Eye (tissue), 1 donor: ENCODE measurements at regions not wholly inside any gene's neighbourhood (a gene's known extent, or its start where the extent isn't known, plus 50 kb on each side); places are given as distances from the start of the nearest gene placed in this dataset.
A peak's percentile ranks its signal among the peaks of the same experiment; 100 is the strongest.

Experiments used
- DNase-seq: peaks from one replicate; pipeline ENCODE4 v3.0.0-alpha.2; 2015

DNA sequence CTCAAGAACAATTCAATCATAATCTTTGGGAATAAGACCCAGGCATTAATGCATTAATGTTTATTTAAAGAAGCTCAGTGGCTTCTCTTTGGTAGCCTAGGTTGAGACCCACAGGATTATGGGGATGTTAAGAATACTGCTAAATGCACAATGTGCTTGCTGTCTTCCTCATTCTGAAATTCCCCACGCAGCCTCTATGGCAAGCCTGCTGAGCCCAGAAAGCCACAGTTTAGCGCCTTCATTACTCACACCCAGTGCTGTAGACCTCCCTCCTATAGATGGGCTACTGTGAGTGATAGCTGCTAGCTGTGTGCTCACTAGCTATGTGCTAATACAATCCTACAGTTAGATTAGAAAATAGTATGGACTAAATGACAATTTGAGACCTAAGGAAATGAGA is 90.6 kb downstream of the TNFSF13B start:
- DNase-seq = peak; percentile 24

- DNase-seq = peak; percentile 69
These were observed 92.3 kb downstream of the TNFSF13B start for GRCh38 chr13:108361769-108362168.

DNA sequence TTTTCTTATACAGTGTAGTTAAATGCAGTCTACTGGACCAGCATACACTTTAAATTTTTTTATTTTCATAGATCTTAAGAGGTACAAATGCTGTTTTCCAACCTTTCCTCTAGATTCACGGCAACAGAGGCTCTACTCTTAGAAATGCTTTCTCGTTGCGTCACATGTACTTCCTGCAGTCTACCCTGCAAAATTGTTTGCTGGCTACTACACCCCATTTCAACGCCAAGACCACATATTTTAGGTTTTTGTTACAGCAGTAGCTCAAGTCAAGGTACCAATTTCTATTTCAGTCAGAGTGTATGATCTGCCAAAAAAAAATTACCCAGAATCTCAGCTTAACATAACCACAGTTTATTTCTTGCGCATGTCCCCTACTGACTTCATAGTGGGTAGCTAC is 94.1 kb downstream of the TNFSF13B start:
- DNase-seq = no peak

DNA sequence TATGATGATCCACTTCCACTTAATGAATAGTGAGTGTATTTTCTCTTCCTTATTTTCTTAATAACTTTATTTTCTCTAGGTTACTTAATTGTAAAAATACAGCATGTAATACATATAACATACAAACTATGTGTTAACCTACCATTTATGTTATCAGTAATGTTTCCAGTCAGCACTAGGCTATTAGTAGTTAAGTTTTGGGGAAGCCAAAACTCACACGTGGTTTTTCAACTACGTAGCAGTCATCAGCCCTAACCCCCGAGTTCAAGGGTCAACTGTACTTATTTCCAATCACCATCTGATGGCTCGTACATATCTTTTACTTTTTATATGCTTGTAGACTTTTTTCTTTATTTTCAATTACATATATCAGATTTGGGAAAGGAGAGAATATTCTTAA is 95.7 kb downstream of the TNFSF13B start:
- no peak for DNase-seq

DNA sequence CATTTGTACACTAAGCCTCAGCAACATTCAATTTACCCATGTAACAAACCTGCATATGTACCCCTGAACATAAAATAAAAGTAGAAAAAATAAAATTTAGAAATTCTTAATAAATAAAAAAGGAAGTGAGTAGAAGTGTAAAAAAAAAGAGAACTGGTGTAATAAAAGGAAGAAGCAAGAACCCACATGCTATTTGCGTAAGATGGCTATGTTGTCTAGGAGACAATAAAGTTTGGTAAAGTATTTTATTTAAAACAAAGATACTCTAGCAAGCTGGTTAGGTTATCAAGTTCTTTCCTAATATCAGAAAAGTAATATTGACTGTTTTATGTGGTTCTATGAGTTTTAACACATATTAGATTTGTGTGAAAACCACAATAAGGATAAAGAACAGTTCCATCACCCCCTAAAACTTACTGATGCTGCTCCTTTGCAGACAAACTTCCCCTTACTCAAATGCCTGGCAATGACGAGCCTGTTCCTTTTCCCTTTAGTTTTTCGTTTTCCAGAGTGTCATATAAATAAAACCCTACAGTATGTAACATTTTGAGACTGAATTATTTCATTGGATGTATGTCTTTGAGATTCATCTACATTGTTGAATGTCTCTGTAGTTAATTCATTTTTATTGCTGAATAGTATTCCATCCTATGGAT is 98.9 kb downstream of the TNFSF13B start:
- no peak for DNase-seq

DNA sequence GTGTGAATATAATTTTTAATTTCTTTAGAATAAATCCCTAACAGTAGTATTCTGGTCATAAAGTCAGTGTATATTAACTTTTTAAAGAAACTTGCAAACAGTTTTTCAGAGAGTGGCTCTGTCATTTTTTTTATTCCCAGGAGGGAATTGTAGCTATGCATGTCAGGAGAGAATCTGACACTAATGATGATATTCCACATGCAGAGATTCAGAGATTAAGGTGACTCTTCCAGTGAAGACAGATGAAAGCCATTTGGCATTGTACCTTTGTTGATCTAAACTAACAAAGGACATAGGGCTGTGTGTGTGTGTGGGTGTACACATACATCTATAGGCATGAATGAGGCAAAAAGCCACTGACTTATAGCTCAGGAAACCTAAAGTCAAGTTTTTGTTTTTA is 99.9 kb downstream of the TNFSF13B start:
- no peak for DNase-seq

- DNase-seq = no peak
These were observed 105.5 kb downstream of the TNFSF13B start for GRCh38 chr13:108375034-108375433.

DNA sequence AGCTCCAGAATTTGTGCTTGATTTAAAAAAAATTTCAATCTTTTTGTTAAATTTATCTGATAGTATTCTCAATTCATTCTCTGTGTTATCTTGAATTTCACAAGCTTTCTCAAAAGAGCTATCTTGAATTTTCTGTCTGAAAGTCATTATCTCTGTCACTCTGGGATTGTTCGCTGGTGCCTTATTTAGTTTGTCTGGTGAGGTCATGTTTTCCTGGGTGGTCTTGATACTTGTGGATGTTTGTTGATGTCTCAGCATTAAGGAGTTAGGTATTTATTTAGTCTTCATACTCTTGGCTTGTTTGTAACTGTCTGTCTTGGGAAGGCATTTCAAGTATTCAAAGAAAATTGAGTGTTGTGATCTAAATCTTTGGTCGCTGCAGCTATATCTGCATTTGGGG is 106.3 kb downstream of the TNFSF13B start:
- no peak for DNase-seq

- DNase-seq = no peak
These were observed 106.8 kb downstream of the TNFSF13B start for GRCh38 chr13:108376308-108376707.

- DNase-seq = no peak
These were observed 108.2 kb downstream of the TNFSF13B start for GRCh38 chr13:108377646-108378206.

DNA sequence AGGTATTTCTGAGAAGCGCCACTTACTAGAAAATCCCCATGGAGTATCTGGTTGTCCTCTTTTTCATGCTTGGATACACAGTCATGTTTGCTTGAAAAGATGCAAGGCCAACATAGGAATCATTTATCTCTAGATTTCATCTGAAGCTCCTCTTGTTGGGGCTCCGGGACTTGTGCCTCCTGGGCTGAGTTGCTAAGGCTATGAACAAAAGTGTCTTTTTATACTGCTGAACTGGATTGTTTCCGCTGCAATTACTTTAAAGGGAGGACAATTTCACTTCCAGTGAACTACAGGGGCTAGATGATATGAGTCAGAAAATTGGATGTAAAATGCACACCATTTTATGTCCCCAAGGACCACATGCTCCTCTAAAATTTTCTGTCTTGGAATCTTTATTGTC is 114.1 kb downstream of the TNFSF13B start:
- peak; percentile 38 for DNase-seq

DNA sequence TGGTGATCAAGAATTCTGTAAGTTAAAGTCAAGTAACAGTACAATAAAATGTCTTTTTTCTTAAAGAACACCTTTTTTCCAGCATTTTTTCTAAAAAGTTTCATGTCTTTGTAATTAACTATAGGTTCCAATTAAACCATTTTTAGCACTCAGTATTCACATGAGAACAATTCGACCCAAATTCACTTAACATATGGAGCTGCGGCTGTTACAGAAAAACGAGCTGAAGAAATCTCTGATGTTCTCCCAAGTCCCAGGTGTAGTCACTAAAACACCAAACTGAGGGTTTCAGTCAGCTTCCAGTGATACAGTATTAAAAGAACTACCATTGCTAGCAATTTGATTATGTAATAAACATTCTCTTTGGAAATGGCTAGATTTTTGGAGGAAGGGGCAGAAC is 117.6 kb downstream of the TNFSF13B start:
- DNase-seq = no peak

DNA sequence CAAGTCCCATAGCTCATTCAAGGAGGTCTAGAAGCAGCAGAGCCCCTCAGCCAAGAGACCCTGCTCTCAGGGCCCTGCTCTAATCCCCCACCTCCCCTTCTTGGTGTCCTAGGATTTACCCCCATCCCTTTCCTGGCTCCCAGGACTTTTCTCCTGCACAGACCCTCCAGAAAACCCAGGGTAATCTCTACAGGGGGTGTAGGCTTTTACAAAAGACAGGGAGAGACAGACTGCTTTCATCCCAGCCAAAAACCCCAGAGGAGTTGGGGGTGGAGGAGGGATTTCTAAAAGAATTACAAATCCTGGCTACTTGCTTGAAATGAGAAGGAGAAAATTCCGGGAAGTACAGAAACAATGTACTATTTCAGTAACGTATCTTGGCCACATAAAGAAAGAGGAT is 133.3 kb downstream of the TNFSF13B start:
- no peak for DNase-seq

- DNase-seq = no peak
These were observed 138.0 kb downstream of the TNFSF13B start for GRCh38 chr13:108407495-108407894.

GRCh38 chr13:108408672-108409071 is 139.2 kb downstream of the TNFSF13B start:
- DNase-seq = no peak

DNA sequence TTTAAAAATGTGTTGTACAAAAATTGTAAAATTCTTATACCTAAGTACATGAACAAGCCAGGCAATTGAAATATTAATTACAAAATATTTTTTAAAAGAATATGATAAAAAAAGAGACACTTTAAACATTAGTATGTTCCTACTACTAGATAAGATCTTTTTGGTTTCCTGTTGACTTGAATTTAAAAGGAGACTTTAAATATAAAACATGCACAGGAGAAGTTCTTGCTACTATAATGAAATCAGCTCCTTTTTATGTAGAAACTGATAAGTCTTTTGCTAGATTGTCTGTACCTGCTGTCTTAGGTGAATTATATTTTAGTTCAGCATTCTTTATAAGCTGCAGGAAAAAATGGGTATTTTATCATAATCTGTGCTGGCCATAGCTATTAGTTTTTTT is 140.2 kb downstream of the TNFSF13B start:
- DNase-seq = no peak

DNA sequence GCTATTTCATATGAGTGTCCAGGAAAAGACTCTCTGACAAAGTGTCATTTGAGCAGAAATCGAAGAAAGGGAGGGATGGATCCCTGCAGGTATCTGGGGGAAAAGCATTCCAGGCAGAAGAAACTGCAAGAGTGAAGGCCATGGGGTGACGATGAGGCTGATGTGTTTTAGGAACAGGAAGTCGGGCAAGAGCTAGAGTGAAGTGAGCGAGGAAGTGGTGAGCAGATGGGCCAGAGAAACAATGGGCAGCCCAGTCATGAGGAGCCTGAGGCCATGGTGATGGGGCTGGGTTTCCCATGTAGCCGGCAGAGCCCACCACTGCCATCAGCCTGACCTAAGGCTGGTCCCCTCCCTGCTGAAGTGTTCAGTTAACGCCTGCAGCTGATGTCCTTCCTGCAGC is 150.2 kb downstream of the TNFSF13B start:
- no peak for DNase-seq

- DNase-seq = peak; percentile 18
These were observed 155.5 kb downstream of the TNFSF13B start for GRCh38 chr13:108425056-108425455.

DNA sequence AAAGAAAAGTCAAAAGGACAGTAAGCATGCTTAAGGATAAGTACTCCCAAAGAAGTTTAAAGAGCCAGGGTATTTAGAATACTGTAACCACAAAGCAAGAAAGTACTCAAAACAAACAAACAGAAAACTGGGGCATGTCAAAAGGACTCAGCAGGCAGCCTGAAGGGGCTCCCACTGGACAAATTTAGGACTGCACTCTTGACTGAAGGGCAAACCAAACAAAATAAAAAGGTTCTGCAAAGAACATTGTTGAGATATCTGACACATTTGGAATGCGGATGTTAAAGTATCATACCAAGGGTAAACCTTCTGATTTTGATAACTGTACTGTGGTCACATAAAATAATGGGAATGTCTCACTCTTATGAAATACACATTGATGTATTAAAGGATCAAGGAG is 157.4 kb downstream of the TNFSF13B start:
- no peak for DNase-seq

DNA sequence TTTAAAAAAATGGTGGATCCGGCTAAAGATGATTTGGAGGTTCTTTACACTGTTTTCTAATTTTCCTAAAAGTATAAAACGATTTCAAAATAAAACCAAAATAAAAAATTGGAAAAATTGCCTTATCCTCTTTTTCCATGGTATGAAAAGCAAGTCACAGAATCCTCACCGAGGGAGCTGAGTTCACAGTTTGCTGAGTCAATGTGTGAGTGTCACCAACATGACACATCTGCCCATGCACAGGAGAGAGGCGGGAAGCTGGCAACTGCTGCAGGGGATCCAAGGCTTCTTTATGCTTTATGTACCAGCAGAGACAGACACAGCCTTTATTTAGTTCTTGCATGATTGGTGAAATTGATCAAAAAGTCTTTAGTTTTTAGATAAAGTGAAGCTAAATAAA is 157.8 kb downstream of the TNFSF13B start:
- no peak for DNase-seq

DNA sequence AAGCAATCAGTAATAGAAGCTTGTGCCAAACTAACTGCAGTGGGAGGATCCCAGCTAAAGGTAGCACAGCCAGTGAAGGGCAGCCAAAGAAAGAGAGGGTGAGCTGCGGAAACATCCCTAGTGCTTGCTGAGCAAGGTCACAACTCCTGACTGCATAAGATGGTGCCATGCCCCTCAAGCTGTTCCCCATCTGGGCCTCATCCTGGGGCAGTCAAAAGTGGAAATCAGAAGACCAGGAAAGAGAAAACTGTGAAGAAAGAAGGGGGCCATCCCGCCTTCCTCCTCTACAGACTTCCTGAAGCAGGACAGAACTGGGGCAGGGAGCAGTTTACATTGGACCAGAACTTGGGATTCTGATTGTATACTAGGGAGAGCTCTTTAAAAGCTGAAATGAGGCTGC is 159.2 kb downstream of the TNFSF13B start:
- DNase-seq = no peak

DNA sequence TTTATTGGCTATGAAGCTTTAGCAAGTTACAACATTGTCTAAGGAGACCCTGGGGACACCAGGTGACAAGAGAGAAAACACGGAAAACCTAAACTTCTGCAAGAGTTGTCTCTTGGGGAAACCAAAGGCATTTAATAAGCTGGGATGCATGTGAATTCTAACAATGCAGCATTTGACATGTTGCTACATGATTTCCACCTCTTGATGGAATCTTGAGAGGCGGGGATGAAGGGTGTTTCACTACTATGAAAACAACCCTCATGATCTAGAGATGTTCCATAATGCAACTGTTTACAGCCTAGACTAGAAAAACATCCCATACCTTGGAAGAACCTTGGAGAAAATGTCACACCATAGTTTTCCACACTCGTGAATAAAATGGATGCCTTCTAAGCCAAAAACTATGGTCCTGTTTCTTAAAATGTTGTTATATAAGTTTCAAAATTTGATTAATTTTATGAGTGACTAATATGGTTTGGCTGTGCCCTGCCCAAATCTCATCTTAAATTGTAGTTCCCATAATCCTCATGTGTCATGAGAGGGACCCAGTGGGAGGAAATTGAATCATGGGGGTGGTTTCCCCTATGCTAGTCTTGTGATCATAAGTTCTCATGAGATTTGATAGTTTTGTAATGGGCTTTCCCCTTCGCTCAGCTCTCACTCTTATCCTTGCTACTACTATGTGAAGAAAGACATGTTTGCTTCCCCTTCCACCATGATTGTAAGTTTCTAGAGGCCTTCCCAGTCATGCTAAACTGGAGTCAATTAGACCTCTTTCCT is 164.6 kb downstream of the TNFSF13B start:
- no peak for DNase-seq

DNA sequence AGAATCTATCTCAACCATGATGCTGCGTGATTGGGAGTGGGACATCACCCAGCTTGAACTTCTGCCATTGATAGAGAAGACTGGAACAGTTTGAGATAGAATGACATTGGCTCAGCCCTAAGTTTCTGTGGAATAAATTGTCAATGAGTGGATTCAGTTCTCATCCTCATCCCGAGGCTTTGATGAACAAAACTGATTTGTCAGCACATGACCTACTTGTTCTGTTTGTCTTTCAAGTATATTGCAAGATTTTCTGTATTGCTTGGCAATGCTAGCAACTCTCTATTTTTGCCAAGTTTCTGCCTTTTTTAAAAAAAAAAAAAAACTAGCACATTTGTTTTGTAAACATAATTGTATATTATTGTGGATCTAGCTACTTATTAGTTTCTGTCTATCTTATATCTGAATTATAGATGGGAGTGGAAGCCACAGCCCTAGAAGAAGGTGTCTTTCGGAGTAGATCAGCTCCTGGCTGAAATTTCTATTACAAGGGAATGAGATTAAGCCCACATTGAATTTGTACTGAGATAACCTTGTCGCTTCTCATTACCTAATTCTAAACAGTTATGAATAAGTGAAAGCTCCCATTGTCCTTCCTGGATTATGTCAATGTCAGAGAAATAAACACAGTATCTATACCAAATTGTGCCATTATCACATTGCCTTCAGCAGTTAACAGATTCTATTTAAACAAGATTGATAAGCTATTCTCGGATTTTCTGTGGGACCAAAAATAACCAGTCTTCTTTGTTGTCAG is 166.1 kb downstream of the TNFSF13B start:
- no peak for DNase-seq

DNA sequence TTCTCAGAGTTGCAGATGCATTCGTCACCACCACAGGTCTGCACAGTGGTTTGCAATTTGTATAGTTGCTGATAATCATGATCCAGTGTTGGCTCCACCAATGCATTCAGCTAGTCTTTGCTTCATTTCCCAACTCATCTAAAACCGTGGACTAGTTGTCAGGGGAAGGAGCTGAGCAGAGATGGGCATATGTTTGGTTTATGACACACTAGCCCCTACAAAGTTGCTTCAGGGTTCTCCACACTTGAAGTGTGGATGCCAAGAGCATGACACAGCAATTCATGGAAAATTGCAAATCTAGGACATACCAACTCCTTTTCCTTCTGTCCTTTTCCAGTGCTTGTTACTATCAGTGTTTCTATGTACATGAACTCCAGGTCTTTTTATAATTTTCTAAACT is 168.0 kb downstream of the TNFSF13B start:
- DNase-seq = no peak
